Astrocyte (in vitro differentiated cells and primary cell): ENCODE measurements at regions not wholly inside any gene's neighbourhood (a gene's known extent, or its start where the extent isn't known, plus 50 kb on each side); places are given as distances from the start of the nearest gene placed in this dataset.

Source experiments
- EZH2 ChIP-seq: IDR thresholded peaks from 2 replicates; pipeline ENCODE4 v1.6.1; 2012; ENCODE audit warnings: mild to moderate bottlenecking, low read length, inconsistent platforms; ENCODE audit not compliant: insufficient read depth
- TF ChIP-seq, protein P1 (sequence below): IDR thresholded peaks from 2 replicates; pipeline ENCODE4 v1.5.1; 2011; ENCODE audit warnings: low read depth, mild to moderate bottlenecking, inconsistent platforms, low read length, moderate library complexity; ENCODE audit not compliant: insufficient read depth

- TF ChIP-seq, protein P1, sequence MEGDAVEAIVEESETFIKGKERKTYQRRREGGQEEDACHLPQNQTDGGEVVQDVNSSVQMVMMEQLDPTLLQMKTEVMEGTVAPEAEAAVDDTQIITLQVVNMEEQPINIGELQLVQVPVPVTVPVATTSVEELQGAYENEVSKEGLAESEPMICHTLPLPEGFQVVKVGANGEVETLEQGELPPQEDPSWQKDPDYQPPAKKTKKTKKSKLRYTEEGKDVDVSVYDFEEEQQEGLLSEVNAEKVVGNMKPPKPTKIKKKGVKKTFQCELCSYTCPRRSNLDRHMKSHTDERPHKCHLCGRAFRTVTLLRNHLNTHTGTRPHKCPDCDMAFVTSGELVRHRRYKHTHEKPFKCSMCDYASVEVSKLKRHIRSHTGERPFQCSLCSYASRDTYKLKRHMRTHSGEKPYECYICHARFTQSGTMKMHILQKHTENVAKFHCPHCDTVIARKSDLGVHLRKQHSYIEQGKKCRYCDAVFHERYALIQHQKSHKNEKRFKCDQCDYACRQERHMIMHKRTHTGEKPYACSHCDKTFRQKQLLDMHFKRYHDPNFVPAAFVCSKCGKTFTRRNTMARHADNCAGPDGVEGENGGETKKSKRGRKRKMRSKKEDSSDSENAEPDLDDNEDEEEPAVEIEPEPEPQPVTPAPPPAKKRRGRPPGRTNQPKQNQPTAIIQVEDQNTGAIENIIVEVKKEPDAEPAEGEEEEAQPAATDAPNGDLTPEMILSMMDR, result no peak
- no peak for TF ChIP-seq EZH2
Observed at GRCh38 chr21:39087238-39088030, 95.8 kb downstream of the PSMG1 start.
